22Rv1 (cell line): ENCODE measurements at regions not wholly inside any gene's neighbourhood (a gene's known extent, or its start where the extent isn't known, plus 50 kb on each side); places are given as distances from the start of the nearest gene placed in this dataset.

ENCODE experiments used
- H3K27ac ChIP-seq: fragments of 450-650 bp; 2 replicates; pipeline ENCODE4 v1.5.1; 2017
- ZFX ChIP-seq: fragments of 450-650 bp; IDR thresholded peaks from 2 replicates; pipeline ENCODE4 v1.6.1; 2017; ENCODE audit warnings: antibody characterized with exemption, borderline replicate concordance
- TF ChIP-seq, protein P1 (sequence below): fragments of 450-650 bp; IDR thresholded peaks from 2 replicates; pipeline ENCODE4 v1.5.1; 2017; ENCODE audit warnings: mild to moderate bottlenecking

DNA sequence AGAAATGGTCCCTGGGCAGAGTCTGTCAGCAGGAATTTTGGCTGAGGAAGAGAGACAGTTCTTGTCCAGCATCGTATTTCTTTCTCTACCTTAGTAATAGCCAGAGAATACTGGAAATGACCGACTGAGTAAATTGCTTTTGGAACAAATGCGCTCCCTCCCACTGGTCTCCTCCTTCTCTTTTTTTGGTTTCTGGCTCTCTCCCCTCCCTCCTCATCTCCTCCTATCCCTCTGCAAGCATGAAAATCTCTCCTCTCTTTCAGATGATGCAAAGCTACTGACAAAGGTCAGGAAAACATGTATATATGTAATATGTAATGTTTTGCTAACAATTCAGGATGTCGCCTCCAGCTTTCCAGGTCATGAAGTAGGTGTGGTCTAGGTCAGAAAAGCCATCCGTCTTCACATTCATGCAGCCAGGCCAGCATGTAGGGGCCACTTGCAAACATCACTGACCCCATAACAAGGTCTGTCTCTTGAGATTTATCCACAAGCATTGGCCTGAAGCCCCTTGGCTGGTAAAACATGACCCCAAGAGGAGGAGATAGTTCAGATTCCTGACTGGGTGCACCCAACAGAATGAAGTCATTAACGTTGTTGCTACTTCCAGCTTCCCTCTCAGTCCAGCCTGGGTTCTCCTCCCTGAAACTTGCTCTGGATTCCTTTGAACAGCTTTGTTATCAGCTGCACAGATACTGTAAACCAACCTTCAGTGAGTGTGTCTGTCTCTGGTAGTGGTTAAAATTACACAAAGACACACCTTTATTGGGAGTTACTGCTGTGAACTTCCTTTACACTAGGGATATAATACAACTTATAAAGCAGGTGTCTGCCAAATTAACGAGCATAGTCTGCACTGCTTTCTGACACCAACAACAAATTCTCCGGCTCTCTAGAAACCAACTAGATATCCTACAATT lies 864.4 kb upstream of the KLHL29 start:
- TF ChIP-seq, protein P1, sequence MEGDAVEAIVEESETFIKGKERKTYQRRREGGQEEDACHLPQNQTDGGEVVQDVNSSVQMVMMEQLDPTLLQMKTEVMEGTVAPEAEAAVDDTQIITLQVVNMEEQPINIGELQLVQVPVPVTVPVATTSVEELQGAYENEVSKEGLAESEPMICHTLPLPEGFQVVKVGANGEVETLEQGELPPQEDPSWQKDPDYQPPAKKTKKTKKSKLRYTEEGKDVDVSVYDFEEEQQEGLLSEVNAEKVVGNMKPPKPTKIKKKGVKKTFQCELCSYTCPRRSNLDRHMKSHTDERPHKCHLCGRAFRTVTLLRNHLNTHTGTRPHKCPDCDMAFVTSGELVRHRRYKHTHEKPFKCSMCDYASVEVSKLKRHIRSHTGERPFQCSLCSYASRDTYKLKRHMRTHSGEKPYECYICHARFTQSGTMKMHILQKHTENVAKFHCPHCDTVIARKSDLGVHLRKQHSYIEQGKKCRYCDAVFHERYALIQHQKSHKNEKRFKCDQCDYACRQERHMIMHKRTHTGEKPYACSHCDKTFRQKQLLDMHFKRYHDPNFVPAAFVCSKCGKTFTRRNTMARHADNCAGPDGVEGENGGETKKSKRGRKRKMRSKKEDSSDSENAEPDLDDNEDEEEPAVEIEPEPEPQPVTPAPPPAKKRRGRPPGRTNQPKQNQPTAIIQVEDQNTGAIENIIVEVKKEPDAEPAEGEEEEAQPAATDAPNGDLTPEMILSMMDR, result no peak
- no peak for TF ChIP-seq ZFX
- H3K27ac ChIP-seq, result no peak overlapping the region

DNA sequence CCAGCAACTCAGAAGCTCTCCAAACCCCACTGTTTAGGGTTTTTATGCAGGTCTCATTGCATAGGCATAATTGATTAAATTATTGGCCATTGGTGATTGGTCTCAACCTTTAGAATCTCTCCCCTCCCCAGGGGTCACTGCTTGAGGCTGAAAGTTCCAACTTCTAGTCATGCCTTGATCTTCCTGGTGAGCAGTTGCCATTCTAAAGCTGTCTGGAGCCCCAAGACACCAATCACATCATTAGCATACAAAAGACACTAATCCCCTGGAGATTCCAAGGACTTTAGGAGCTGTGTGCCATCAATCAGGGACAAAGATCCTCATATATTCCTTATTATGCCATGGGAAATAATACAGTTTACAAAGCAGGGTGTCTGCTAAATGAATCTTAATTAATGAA lies 863.4 kb upstream of the KLHL29 start:
- H3K27ac ChIP-seq, result no peak overlapping the region
- no peak for TF ChIP-seq ZFX
- TF ChIP-seq, protein P1, result no peak

DNA sequence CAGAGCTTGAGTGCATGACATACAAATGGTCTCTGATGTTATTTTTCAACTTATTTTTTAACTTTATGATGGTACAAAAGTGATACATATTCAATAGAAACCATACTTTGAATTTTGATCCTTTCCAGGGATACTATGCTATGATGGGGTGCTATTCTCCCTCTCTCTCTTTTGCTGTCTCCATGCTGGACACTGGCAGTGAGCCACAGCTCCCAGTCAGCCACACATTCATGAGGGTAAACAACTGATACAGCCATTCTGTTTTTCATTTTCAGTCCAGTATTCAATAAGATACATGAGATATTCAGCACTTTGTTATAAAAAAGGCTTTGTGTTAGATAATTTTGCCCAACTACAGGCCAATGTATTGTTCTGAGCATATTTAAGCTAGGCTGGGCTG lies 859.3 kb upstream of the KLHL29 start:
- no peak for TF ChIP-seq ZFX
- TF ChIP-seq, protein P1, result no peak

DNA sequence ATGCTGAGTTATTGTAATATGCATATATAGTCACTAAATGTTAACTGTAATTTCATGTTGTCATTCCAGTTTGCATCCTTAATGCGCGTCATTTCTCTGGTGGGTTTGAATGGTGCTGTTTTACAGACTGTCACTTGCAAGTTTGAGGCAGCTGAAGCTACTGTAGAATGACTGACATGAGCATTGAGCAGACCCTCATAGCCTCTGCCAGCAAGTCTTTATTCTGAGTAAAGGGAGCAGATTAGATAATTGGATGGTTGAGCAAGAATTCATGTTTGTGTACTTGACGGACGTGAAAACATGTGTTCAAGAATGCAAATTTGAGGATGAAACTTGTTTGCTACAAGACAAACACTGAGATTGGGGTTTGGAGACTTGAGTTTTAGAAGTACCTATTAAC lies 854.8 kb upstream of the KLHL29 start:
- no peak overlapping the region for H3K27ac ChIP-seq
- no peak for TF ChIP-seq ZFX
- TF ChIP-seq, protein P1, result no peak

More for the DNA sequence above, 859.3 kb upstream of the KLHL29 start:
- no peak overlapping the region for H3K27ac ChIP-seq

DNA sequence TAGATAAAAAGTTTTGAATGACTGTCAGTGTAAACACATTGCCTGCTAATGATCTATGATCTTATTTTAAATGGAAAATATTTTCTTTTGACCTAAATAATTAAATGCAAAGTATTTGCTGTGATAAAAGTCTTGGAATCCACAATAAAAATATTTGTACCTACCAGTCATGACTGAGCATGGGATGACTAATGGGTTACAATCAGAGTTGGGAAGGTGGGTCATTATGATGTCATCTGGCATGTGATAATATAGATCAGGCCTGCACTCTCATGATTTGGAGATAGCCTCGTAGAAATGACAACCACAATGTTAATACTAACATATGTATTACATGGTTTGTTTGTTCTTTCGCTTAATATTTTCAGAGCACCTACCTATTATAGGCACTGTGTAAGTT lies 848.8 kb upstream of the KLHL29 start:
- H3K27ac ChIP-seq, result no peak overlapping the region
- no peak for TF ChIP-seq ZFX
- TF ChIP-seq, protein P1, result no peak

DNA sequence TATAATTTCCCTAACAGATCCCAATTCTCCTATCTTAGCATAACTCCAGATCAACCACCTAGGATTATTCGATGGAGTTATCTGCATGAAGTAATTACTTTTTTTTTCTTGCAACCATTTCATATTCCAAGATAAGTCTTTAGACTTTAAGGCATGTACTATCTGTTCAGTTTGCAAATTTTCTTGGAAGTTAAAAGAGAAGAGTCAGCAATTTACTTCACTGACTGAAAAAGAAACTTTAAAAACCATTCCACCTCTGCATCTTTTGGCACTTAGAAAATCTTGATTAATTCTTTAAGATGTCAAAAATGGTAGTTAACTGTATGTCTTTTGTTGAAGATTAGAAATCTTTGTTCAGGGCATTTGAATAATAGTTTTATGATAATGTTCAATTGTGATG lies 830.5 kb upstream of the KLHL29 start:
- H3K27ac ChIP-seq, result no peak overlapping the region
- no peak for TF ChIP-seq ZFX
- TF ChIP-seq, protein P1, result no peak

DNA sequence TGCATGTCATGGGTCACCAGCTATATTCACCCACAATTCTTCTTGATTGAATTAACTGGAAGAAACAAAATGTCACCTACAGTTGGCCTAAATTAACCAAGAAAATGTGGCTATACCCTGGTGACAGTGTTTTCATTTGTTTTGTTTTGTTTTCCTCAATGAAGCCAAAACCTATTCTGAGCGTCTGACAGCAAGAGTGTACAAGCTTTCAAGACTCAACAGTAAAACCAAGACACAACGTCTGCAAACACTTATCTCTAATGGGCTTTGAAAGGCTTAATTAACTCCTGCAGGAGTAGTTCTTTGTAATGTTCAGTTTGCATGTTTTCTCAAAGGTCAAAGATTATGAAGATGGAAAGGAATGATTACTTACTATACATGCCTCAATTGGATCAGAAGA lies 827.6 kb upstream of the KLHL29 start:
- no peak for TF ChIP-seq ZFX
- TF ChIP-seq, protein P1, result no peak
- H3K27ac ChIP-seq, result no peak overlapping the region
